ENCODE measurements at regions not wholly inside any gene's neighbourhood (a gene's known extent, or its start where the extent isn't known, plus 50 kb on each side); places are given as distances from the start of the nearest gene placed in this dataset.

GRCh38 chr1:38781872-38782617 is 77.5 kb downstream of the RRAGC start:
- Histone ChIP-seq H3K9me3 (no peaks in the 10 kb centered on the region), H3K27ac (no peak overlapping the region), H3K4me1 (peaks cover 0 to 7% (median 0%) of the 10 kb centered on the region in 4 donors), H3K27me3 (peaks cover 0 to 10% of the 10 kb centered on the region in 2 donors), H3K4me3 (no peak overlapping the region), H3K36me3 (no peaks in the 10 kb centered on the region)
- TF ChIP-seq CTCF (IDR thresholded peaks at IDR 0.05) = no peak
- TF ChIP-seq POLR2A (IDR thresholded peaks at IDR 0.05) = no peak
- no peak for DNase-seq

DNA sequence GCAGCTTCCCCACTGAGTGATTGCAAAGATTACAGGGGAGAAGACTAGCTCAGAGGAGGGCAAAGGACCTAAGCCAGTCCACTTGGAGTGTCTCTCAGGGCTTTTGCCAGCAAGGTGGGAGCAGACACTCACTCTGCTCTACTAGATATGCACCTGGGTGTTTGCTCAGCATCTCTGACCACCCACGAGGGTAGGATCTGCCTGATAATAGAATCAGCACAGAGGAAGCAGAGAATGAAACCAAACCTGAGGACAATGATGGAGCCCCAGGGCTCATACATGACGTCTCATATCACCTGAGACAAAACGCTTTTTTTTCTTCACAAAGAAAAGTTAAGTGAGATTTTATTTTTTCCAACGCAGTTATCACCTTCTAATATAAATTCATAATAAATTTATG is 79.4 kb downstream of the RRAGC start:
- Histone ChIP-seq H3K4me3 (no peak overlapping the region), H3K27ac (no peak overlapping the region), H3K9me3 (no peaks in the 10 kb centered on the region), H3K27me3 (peaks cover 0 to 10% of the 10 kb centered on the region in 2 donors), H3K4me1 (peaks cover 0 to 7% (median 0%) of the 10 kb centered on the region in 4 donors), H3K36me3 (no peaks in the 10 kb centered on the region)
- DNase-seq = no peak
- TF ChIP-seq POLR2A (IDR thresholded peaks at IDR 0.05) (no peak), CTCF (IDR thresholded peaks at IDR 0.05) (no peak)

GRCh38 chr1:38779491-38779890 is 80.1 kb downstream of the RRAGC start:
- Histone ChIP-seq H3K4me1 (peaks cover 0 to 7% (median 0%) of the 10 kb centered on the region in 4 donors), H3K4me3 (no peak overlapping the region), H3K27me3 (peaks cover 0 to 10% of the 10 kb centered on the region in 2 donors), H3K27ac (no peak overlapping the region), H3K36me3 (no peaks in the 10 kb centered on the region), H3K9me3 (no peaks in the 10 kb centered on the region)
- no peak for TF ChIP-seq POLR2A (IDR thresholded peaks at IDR 0.05)
- TF ChIP-seq CTCF (IDR thresholded peaks at IDR 0.05) = no peak
- no peak for DNase-seq

GRCh38 chr1:38778521-38778920 is 81.1 kb downstream of the RRAGC start:
- TF ChIP-seq CTCF (IDR thresholded peaks at IDR 0.05) = no peak
- no peak for TF ChIP-seq POLR2A (IDR thresholded peaks at IDR 0.05)
- DNase-seq = no peak
- peaks cover 0 to under 1% of the 10 kb centered on the region in 2 donors for H3K27me3 ChIP-seq

DNA sequence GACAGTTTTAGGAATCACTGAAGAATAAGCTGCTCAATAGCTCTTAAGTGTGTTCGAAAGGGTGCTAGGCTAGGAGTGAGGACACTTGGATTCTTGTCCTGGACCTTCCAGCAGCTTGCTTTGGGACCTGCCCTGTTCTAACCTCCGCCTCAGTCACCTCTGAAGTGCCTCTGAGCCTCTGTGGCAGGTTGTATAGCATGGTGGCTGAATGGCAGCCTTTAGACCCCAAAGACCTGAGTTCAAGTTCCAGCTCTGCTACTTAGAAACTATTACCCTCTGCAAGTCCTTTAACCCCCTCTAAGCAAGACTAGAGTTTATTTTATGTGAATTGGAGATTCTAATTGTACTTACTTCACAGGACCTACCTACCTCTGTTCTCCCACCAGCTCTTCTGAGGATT is 81.5 kb downstream of the RRAGC start:
- Histone ChIP-seq H3K27me3 (no peaks in the 10 kb centered on the region), H3K36me3 (no peaks in the 10 kb centered on the region), H3K4me3 (no peak overlapping the region), H3K9me3 (no peaks in the 10 kb centered on the region), H3K27ac (no peak overlapping the region), H3K4me1 (no peaks in the 10 kb centered on the region)
- no peak for TF ChIP-seq POLR2A (IDR thresholded peaks at IDR 0.05)
- TF ChIP-seq CTCF (IDR thresholded peaks at IDR 0.05) = no peak
- DNase-seq = no peak

More at GRCh38 chr1:38778521-38778920, 81.1 kb downstream of the RRAGC start:
- H3K4me1 ChIP-seq = peaks cover 0 to 3% (median 0%) of the 10 kb centered on the region in 4 donors
- H3K27ac ChIP-seq = no peak overlapping the region
- H3K9me3 ChIP-seq = no peaks in the 10 kb centered on the region
- H3K4me3 ChIP-seq = no peak overlapping the region
- H3K36me3 ChIP-seq = no peaks in the 10 kb centered on the region
